HEK293 (cell line): ENCODE measurements at regions not wholly inside any gene's neighbourhood (a gene's known extent, or its start where the extent isn't known, plus 50 kb on each side); places are given as distances from the start of the nearest gene placed in this dataset.
"Not testable (repeated sequence)": the region's sequence is repeated elsewhere in the genome, so short reads cannot be mapped to it uniquely, and the experiment has no call there.

Experiments used
- CTCF ChIA-PET: fragments of 350-600 bp; formaldehyde crosslinking; extraction: SDS; loops from one replicate; lab custom pipeline; 2021; ENCODE audit warnings: antibody characterized with exemption; lab: Yijun Ruan, JAX
- POLR2A ChIA-PET: fragments of 300-600 bp; formaldehyde crosslinking; extraction: SDS; loops from one replicate; lab custom pipeline; 2020; ENCODE audit warnings: antibody characterized with exemption, inconsistent platforms; lab: Yijun Ruan, JAX
- H3K27ac ChIP-seq: fragments of 200-500 bp; sonication (Bioruptor generic); 2 replicates; pipeline ENCODE4 v1.5.1; 2014; ENCODE audit warnings: low read depth, low read length, control low read depth, inconsistent platforms; ENCODE audit errors: extremely low read depth
- H3K36me3 ChIP-seq, 2 experiments: fragments of 200-500 bp in 1 of 2; sonication (Bioruptor generic) in 1 of 2; 1 replicate in 1 of 2; 2 replicates in 1 of 2; pipeline ENCODE4 v1.5.1; 2014 to 2017; ENCODE audit warnings: inconsistent platforms in 2 of 2, low read length in 2 of 2; ENCODE audit not compliant: control insufficient read depth in 2 of 2, insufficient read depth in 1 of 2
- H3K4me1 ChIP-seq: fragments of 200-500 bp; sonication (Bioruptor generic); 2 replicates; pipeline ENCODE4 v1.5.1; 2014; ENCODE audit warnings: mild to moderate bottlenecking, low read length, inconsistent platforms; ENCODE audit not compliant: control insufficient read depth, insufficient read depth
- H3K4me3 ChIP-seq: 2 replicates; pipeline ENCODE4 v1.5.1; 2011; ENCODE audit warnings: low read depth, mild to moderate bottlenecking, control low read depth, low read length, moderate library complexity
- H3K9me3 ChIP-seq: fragments of 200-500 bp; sonication (Bioruptor generic); 2 replicates; pipeline ENCODE4 v1.5.1; 2014; ENCODE audit warnings: low read depth, low read length, inconsistent platforms; ENCODE audit not compliant: control insufficient read depth, insufficient read depth
- BCL6B ChIP-seq: fragments of 450-650 bp; formaldehyde crosslinking; IDR thresholded peaks from 2 replicates; pipeline ENCODE4 v1.5.1; 2017; ENCODE audit warnings: missing biosample characterization, missing genetic modification characterization
- GLI4 ChIP-seq: fragments of 450-650 bp; formaldehyde crosslinking; IDR thresholded peaks from 2 replicates; pipeline ENCODE4 v1.5.1; 2016; ENCODE audit warnings: missing biosample characterization, missing genetic modification characterization
- INSM2 ChIP-seq: fragments of 450-650 bp; formaldehyde crosslinking; IDR thresholded peaks from 2 replicates; pipeline ENCODE4 v1.5.1; 2016; ENCODE audit warnings: missing biosample characterization, missing genetic modification characterization
- KLF10 ChIP-seq: fragments of 450-650 bp; IDR thresholded peaks from 2 replicates; pipeline ENCODE4 v1.5.1; 2018; ENCODE audit warnings: missing biosample characterization, mild to moderate bottlenecking, missing genetic modification characterization
- SP2 ChIP-seq: fragments of 450-650 bp; formaldehyde crosslinking; IDR thresholded peaks from 2 replicates; pipeline ENCODE4 v1.5.1; 2016; ENCODE audit warnings: missing biosample characterization, missing genetic modification characterization
- ZNF112 ChIP-seq: fragments of 450-650 bp; formaldehyde crosslinking; IDR thresholded peaks from 2 replicates; pipeline ENCODE4 v1.5.0; 2017; ENCODE audit warnings: missing biosample characterization, missing genetic modification characterization
- ZNF292 ChIP-seq: fragments of 450-650 bp; formaldehyde crosslinking; IDR thresholded peaks from 2 replicates; pipeline ENCODE4 v1.5.1; 2016; ENCODE audit warnings: low read depth, missing biosample characterization, missing genetic modification characterization, borderline replicate concordance
- ZNF398 ChIP-seq: fragments of 450-650 bp; formaldehyde crosslinking; IDR thresholded peaks from 2 replicates; pipeline ENCODE4 v1.5.1; 2017; ENCODE audit warnings: missing biosample characterization, missing genetic modification characterization
- ZNF423 ChIP-seq: fragments of 450-650 bp; formaldehyde crosslinking; IDR thresholded peaks from 2 replicates; pipeline ENCODE4 v1.5.1; 2016; ENCODE audit warnings: missing biosample characterization, missing genetic modification characterization
- ZNF473 ChIP-seq: fragments of 450-650 bp; formaldehyde crosslinking; IDR thresholded peaks from 2 replicates; pipeline ENCODE4 v1.5.1; 2017; ENCODE audit warnings: missing biosample characterization, missing genetic modification characterization
- ZNF530 ChIP-seq: fragments of 450-650 bp; formaldehyde crosslinking; IDR thresholded peaks from 2 replicates; pipeline ENCODE4 v1.5.1; 2016; ENCODE audit warnings: low read depth, missing biosample characterization, missing genetic modification characterization
- ZNF585B ChIP-seq: fragments of 450-650 bp; formaldehyde crosslinking; IDR thresholded peaks from 2 replicates; pipeline ENCODE4 v1.5.1; 2016; ENCODE audit warnings: missing biosample characterization, missing genetic modification characterization
- ZNF623 ChIP-seq: fragments of 450-650 bp; formaldehyde crosslinking; IDR thresholded peaks from 2 replicates; pipeline ENCODE4 v1.5.1; 2016; ENCODE audit warnings: missing biosample characterization, missing genetic modification characterization
- ZNF639 ChIP-seq: fragments of 450-650 bp; formaldehyde crosslinking; IDR thresholded peaks from 2 replicates; pipeline ENCODE4 v1.5.1; 2016; ENCODE audit warnings: missing biosample characterization, missing genetic modification characterization
- ZNF654 ChIP-seq: fragments of 450-650 bp; formaldehyde crosslinking; IDR thresholded peaks from 2 replicates; pipeline ENCODE4 v1.5.1; 2016; ENCODE audit warnings: low read depth, missing biosample characterization, missing genetic modification characterization
- ZNF670 ChIP-seq: fragments of 450-650 bp; formaldehyde crosslinking; IDR thresholded peaks from 2 replicates; pipeline ENCODE4 v1.5.1; 2016; ENCODE audit warnings: missing biosample characterization, missing genetic modification characterization, low read depth

GRCh38 chr2:61658841-61659780 is 121.0 kb upstream of the XPO1 start:
- ChIA-PET CTCF (interaction anchor here (0.5 to 1.5 kb wide), 24 partner anchors 12 to 953 kb away, joined by 3 to 6 read pairs (median 3); no protein-coding TSS in a partner anchor), POLR2A (interaction anchor here (0.7 kb wide), 1 partner anchor 102 kb away, joined by 3 read pairs; no protein-coding TSS in a partner anchor)
- Histone ChIP-seq H3K4me1 (no peaks in the 10 kb centered on the region), H3K36me3 (no peaks in the 10 kb centered on the region), H3K4me3 (no peak overlapping the region), H3K27ac (no peak overlapping the region), H3K9me3 (no peaks in the 10 kb centered on the region)
- TF ChIP-seq ZNF473 (tag by site-specific recombination), result no peak
- TF ChIP-seq KLF10 (tag by site-specific recombination), result no peak
- TF ChIP-seq BCL6B (tag by site-specific recombination), result no peak
- no peak for TF ChIP-seq ZNF423 (tag by site-specific recombination)
- TF ChIP-seq ZNF398 (tag by site-specific recombination), result no peak
- TF ChIP-seq ZNF112 (tag by site-specific recombination), result no peak
- no peak for TF ChIP-seq GLI4
- TF ChIP-seq SP2 (tag by site-specific recombination), result no peak
- TF ChIP-seq INSM2 (tag by site-specific recombination), result no peak
- peak; percentile 50; the same call in 1 of the 2 replicates for TF ChIP-seq ZNF585B
- no peak for TF ChIP-seq ZNF639
- TF ChIP-seq ZNF654 (tag by site-specific recombination), result peak; percentile 64
- no peak for TF ChIP-seq ZNF292 (tag by site-specific recombination)
- no peak for TF ChIP-seq ZNF530 (tag by site-specific recombination)

- H3K27ac ChIP-seq, H3K4me1 ChIP-seq, H3K4me3 ChIP-seq, H3K36me3 ChIP-seq, CTCF ChIA-PET, POLR2A ChIA-PET, H3K9me3 ChIP-seq: not testable (repeated sequence)
These were observed 111.8 kb upstream of the XPO1 start for GRCh38 chr2:61649946-61650345.

GRCh38 chr2:61649021-61649420 is 110.9 kb upstream of the XPO1 start:
- no peaks in the 10 kb centered on the region for H3K36me3 ChIP-seq
- no peaks in the 10 kb centered on the region for H3K9me3 ChIP-seq
- H3K27ac ChIP-seq, result no peak overlapping the region
- POLR2A ChIA-PET, result no interaction called here
- no peak for TF ChIP-seq ZNF670 (tag by site-specific recombination)
- no peak for TF ChIP-seq ZNF623 (tag by site-specific recombination)
- TF ChIP-seq, all 188 proteins: peak for 0
- CTCF ChIA-PET, result no interaction called here
- H3K4me3 ChIP-seq, result no peak overlapping the region
- H3K4me1 ChIP-seq, result no peaks in the 10 kb centered on the region
